Thyroid gland (tissue), 4 donors: ENCODE measurements at regions not wholly inside any gene's neighbourhood (a gene's known extent, or its start where the extent isn't known, plus 50 kb on each side); places are given as distances from the start of the nearest gene placed in this dataset.

Experiments used
- POLR2A ChIP-seq, 2 donors: fragments of 450-650 bp; IDR thresholded peaks; one replicate each; pipeline ENCODE4 v1.6.1; 2017; ENCODE audit warnings: antibody characterized with exemption in 2 of 2, mild to moderate bottlenecking in 2 of 2, moderate library complexity in 1 of 2
- TF ChIP-seq, protein P1 (sequence below), 6 experiments: fragments of 200-600 bp in 3 of 6; fragments of 450-650 bp in 3 of 6; sonication (generic) in 3 of 6; IDR thresholded peaks; one replicate each; pipeline ENCODE4 v1.5.1; 2016 to 2019; ENCODE audit warnings: antibody characterized with exemption in 6 of 6, mild to moderate bottlenecking in 2 of 6, inconsistent platforms in 1 of 6, moderate library complexity in 1 of 6

GRCh38 chr2:177073611-177074010 lies 139.0 kb upstream of the HNRNPA3 start:
- TF ChIP-seq, protein P1, sequence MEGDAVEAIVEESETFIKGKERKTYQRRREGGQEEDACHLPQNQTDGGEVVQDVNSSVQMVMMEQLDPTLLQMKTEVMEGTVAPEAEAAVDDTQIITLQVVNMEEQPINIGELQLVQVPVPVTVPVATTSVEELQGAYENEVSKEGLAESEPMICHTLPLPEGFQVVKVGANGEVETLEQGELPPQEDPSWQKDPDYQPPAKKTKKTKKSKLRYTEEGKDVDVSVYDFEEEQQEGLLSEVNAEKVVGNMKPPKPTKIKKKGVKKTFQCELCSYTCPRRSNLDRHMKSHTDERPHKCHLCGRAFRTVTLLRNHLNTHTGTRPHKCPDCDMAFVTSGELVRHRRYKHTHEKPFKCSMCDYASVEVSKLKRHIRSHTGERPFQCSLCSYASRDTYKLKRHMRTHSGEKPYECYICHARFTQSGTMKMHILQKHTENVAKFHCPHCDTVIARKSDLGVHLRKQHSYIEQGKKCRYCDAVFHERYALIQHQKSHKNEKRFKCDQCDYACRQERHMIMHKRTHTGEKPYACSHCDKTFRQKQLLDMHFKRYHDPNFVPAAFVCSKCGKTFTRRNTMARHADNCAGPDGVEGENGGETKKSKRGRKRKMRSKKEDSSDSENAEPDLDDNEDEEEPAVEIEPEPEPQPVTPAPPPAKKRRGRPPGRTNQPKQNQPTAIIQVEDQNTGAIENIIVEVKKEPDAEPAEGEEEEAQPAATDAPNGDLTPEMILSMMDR (IDR thresholded peaks at IDR 0.05), result no peak
- TF ChIP-seq POLR2A (IDR thresholded peaks at IDR 0.05), result no peak
